IMR-90 (cell line): ENCODE measurements at regions not wholly inside any gene's neighbourhood (a gene's known extent, or its start where the extent isn't known, plus 50 kb on each side); places are given as distances from the start of the nearest gene placed in this dataset.

Experiments used
- ATAC-seq: fragments of 200-7000 bp; cut with Tn5 transposase; 2 replicates; pipeline ENCODE4 v1.9.1; 2020; ENCODE audit warnings: low read depth, mild to moderate bottlenecking, moderate library complexity
- BruUV-seq: library from RNA; stranded (reverse); fragments of 400-500 nt; replicated peaks from 2 replicates; lab custom pipeline; 2021; lab: Mats Ljungman, UMichigan
- CTCF ChIA-PET: fragments of 300-600 bp; formaldehyde crosslinking; extraction: SDS; loops from one replicate; lab custom pipeline; 2021; ENCODE audit warnings: antibody characterized with exemption; lab: Yijun Ruan, JAX
- POLR2A ChIA-PET: fragments of 300-600 bp; sonication (Branson Sonifier 250); formaldehyde crosslinking; loops from one replicate; lab custom pipeline; 2022; ENCODE audit warnings: antibody characterized with exemption; ENCODE audit not compliant: unreplicated experiment; lab: Charles Lee
- DNase-seq: peaks from one replicate; pipeline ENCODE4 v3.0.0; 2013
- H2AFZ ChIP-seq: replicated peaks from 2 replicates; pipeline ENCODE3; 2013; ENCODE audit warnings: low read length, mild to moderate bottlenecking; ENCODE audit not compliant: poor library complexity
- H2AK5ac ChIP-seq: 2 replicates; pipeline ENCODE4 v1.6.1; 2013; ENCODE audit warnings: low read depth, low read length, inconsistent platforms
- H2AK9ac ChIP-seq: replicated peaks from 2 replicates; pipeline ENCODE3; 2013; ENCODE audit warnings: mild to moderate bottlenecking, low read depth, low read length, moderate library complexity; ENCODE audit not compliant: poor library complexity
- H2BK120ac ChIP-seq: 2 replicates; pipeline ENCODE4 v1.6.1; 2013; ENCODE audit warnings: low read depth, low read length, inconsistent platforms
- H2BK15ac ChIP-seq: 3 replicates; pipeline ENCODE4 v1.6.1; 2013; ENCODE audit warnings: low read depth, low read length, inconsistent platforms
- H2BK20ac ChIP-seq: 2 replicates; pipeline ENCODE4 v1.6.1; 2013; ENCODE audit warnings: low read depth, mild to moderate bottlenecking, inconsistent platforms, low read length, moderate library complexity
- H2BK5ac ChIP-seq: 2 replicates; pipeline ENCODE4 v1.6.1; 2013; ENCODE audit warnings: mild to moderate bottlenecking, low read depth, low read length, inconsistent platforms; ENCODE audit not compliant: poor library complexity, severe bottlenecking
- H3K14ac ChIP-seq: replicated peaks from 2 replicates; pipeline ENCODE4 v1.6.1; 2013; ENCODE audit warnings: low read depth, low read length, inconsistent platforms
- H3K18ac ChIP-seq: 2 replicates; pipeline ENCODE4 v1.6.1; 2013; ENCODE audit warnings: low read depth, low read length, control low read depth
- H3K23ac ChIP-seq: 2 replicates; pipeline ENCODE4 v1.6.1; 2013; ENCODE audit warnings: low read depth, low read length, inconsistent platforms
- H3K27ac ChIP-seq: 2 replicates; pipeline ENCODE4 v1.5.1; 2013; ENCODE audit warnings: mild to moderate bottlenecking, control low read depth, low read length; ENCODE audit not compliant: insufficient read depth
- H3K27me3 ChIP-seq: 2 replicates; pipeline ENCODE4 v1.6.1; 2013; ENCODE audit warnings: low read length; ENCODE audit not compliant: control insufficient read depth, insufficient read depth
- H3K36me3 ChIP-seq: 2 replicates; pipeline ENCODE4 v1.6.1; 2013; ENCODE audit warnings: low read length, mixed read lengths; ENCODE audit not compliant: control insufficient read depth, insufficient read depth
- H3K4ac ChIP-seq: 2 replicates; pipeline ENCODE4 v1.6.1; 2013; ENCODE audit warnings: low read depth, low read length, inconsistent platforms
- H3K4me1 ChIP-seq: 2 replicates; pipeline ENCODE4 v1.6.1; 2013; ENCODE audit warnings: low read length, mixed read lengths; ENCODE audit not compliant: control insufficient read depth, insufficient read depth
- H3K4me2 ChIP-seq: 2 replicates; pipeline ENCODE4 v1.6.1; 2013; ENCODE audit warnings: low read depth, mild to moderate bottlenecking, control low read depth, low read length, moderate library complexity
- H3K4me3 ChIP-seq: 2 replicates; pipeline ENCODE4 v1.5.1; 2013; ENCODE audit warnings: low read depth, mild to moderate bottlenecking, control low read depth, low read length, moderate library complexity; ENCODE audit not compliant: insufficient read depth
- H3K56ac ChIP-seq: 2 replicates; pipeline ENCODE4 v1.6.1; 2013; ENCODE audit warnings: low read length, inconsistent platforms; ENCODE audit not compliant: insufficient read depth; ENCODE audit errors: extremely low read depth
- H3K79me1 ChIP-seq, 2 experiments: 2 replicates each; pipeline ENCODE4 v1.6.1; 2013; ENCODE audit warnings: low read length in 2 of 2, inconsistent platforms in 1 of 2, low read depth in 1 of 2
- H3K9ac ChIP-seq: 2 replicates; pipeline ENCODE4 v1.6.1; 2013; ENCODE audit warnings: low read depth, low read length, control low read depth
- H3K9me1 ChIP-seq: 2 replicates; pipeline ENCODE4 v1.6.1; 2013; ENCODE audit warnings: low read length, inconsistent platforms; ENCODE audit not compliant: insufficient read depth
- H3K9me3 ChIP-seq: 2 replicates; pipeline ENCODE4 v1.6.1; 2013; ENCODE audit warnings: low read length; ENCODE audit not compliant: control insufficient read depth, insufficient read depth
- H4K20me1 ChIP-seq: 2 replicates; pipeline ENCODE4 v1.6.1; 2013; ENCODE audit warnings: low read length, inconsistent platforms; ENCODE audit not compliant: insufficient read depth
- H4K5ac ChIP-seq: 2 replicates; pipeline ENCODE4 v1.6.1; 2013; ENCODE audit warnings: mild to moderate bottlenecking, low read depth, low read length, control low read depth
- H4K8ac ChIP-seq, 2 experiments: 2 replicates each; pipeline ENCODE4 v1.6.1; 2013; ENCODE audit warnings: low read depth in 2 of 2, low read length in 2 of 2, control low read depth in 1 of 2, inconsistent platforms in 1 of 2
- H4K91ac ChIP-seq: 2 replicates; pipeline ENCODE4 v1.6.1; 2013; ENCODE audit warnings: low read depth, low read length, inconsistent platforms; ENCODE audit not compliant: insufficient read depth
- BHLHE40 ChIP-seq: fragments of 150-350 bp; IDR thresholded peaks from 2 replicates; pipeline ENCODE4 v1.6.1; 2016; ENCODE audit warnings: mild to moderate bottlenecking, low read depth, low read length
- CEBPB ChIP-seq: IDR thresholded peaks from 2 replicates; pipeline ENCODE4 v1.6.1; 2012; ENCODE audit warnings: low read depth, low read length, improper control_type of control experiment
- CTCF ChIP-seq: conservative IDR thresholded peaks from 2 replicates; pipeline ENCODE4 v1.5.1; 2012; ENCODE audit warnings: mild to moderate bottlenecking, low read depth, low read length, improper control_type of control experiment
- FOS ChIP-seq: fragments of 150-350 bp; IDR thresholded peaks from 2 replicates; pipeline ENCODE4 v1.6.1; 2016; ENCODE audit warnings: low read depth, low read length
- MAFK ChIP-seq: IDR thresholded peaks from 2 replicates; pipeline ENCODE4 v1.6.1; 2012; ENCODE audit warnings: low read depth, low read length, improper control_type of control experiment
- MAZ ChIP-seq: IDR thresholded peaks from 2 replicates; pipeline ENCODE4 v1.6.1; 2012; ENCODE audit warnings: low read depth, mild to moderate bottlenecking, low read length, improper control_type of control experiment, moderate library complexity, borderline replicate concordance
- MXI1 ChIP-seq: IDR thresholded peaks from 2 replicates; pipeline ENCODE4 v1.6.1; 2012; ENCODE audit warnings: low read depth, mild to moderate bottlenecking, low read length, moderate library complexity, borderline replicate concordance
- NFE2L2 ChIP-seq: fragments of 150-350 bp; IDR thresholded peaks from 2 replicates; pipeline ENCODE4 v1.6.1; 2016; ENCODE audit warnings: low read depth, mild to moderate bottlenecking, low read length
- POLR2A ChIP-seq: IDR thresholded peaks from 2 replicates; pipeline ENCODE4 v1.6.1; 2012; ENCODE audit warnings: mild to moderate bottlenecking, low read depth, low read length
- RAD21 ChIP-seq: IDR thresholded peaks from 2 replicates; pipeline ENCODE4 v1.6.1; 2012; ENCODE audit warnings: low read length, improper control_type of control experiment
- RCOR1 ChIP-seq: IDR thresholded peaks from 2 replicates; pipeline ENCODE4 v1.6.1; 2012; ENCODE audit warnings: mild to moderate bottlenecking, low read length, improper control_type of control experiment; ENCODE audit not compliant: insufficient replicate concordance
- RFX5 ChIP-seq: IDR thresholded peaks from 2 replicates; pipeline ENCODE4 v1.8.0; 2012; ENCODE audit warnings: low read depth, mild to moderate bottlenecking, low read length, moderate library complexity
- SMC3 ChIP-seq: fragments of 150-350 bp; IDR thresholded peaks from 2 replicates; pipeline ENCODE4 v1.6.1; 2016; ENCODE audit warnings: low read depth, mild to moderate bottlenecking, antibody characterized with exemption, low read length, moderate library complexity
- WGBS, 2 experiments: methylation state at CpG; one replicate each; pipeline versions ENCODE4 v1.1.5 to v1.1.7; 2013; ENCODE audit warnings: missing lambda C conversion rate in 2 of 2; ENCODE audit not compliant: insufficient read length in 1 of 2; ENCODE audit errors: extremely low coverage in 2 of 2; 5-methylcytosine and 5-hydroxymethylcytosine counted together
- dilution Hi-C: fragments of 300-500 bp; cut with HindIII; formaldehyde crosslinking; loops from one replicate; pipeline ENCODE4 v1.14.3; 2018; ENCODE audit warnings: low sequenced_read_pairs; ENCODE audit not compliant: unreplicated experiment
- in situ Hi-C: fragments of 300-500 bp; cut with MboI; formaldehyde crosslinking; loops from 3 replicates; pipeline ENCODE4 v1.14.3; 2019; ENCODE audit warnings: low sequenced_read_pairs, inconsistent platforms, mixed read lengths
- intact Hi-C: fragments of 100-400 bp; cut with micrococcal nuclease; formaldehyde crosslinking; loops from 2 replicates; pipeline ENCODE4 v1.10.0; 2022
- TF ChIP-seq, protein P1 (sequence below): fragments of 150-350 bp; IDR thresholded peaks from 2 replicates; pipeline ENCODE4 v1.6.1; 2016; ENCODE audit warnings: low read depth, mild to moderate bottlenecking, low read length, moderate library complexity, borderline replicate concordance
- TF ChIP-seq, protein P2 (sequence below): fragments of 150-350 bp; IDR thresholded peaks from 2 replicates; pipeline ENCODE4 v1.6.1; 2017; ENCODE audit warnings: mild to moderate bottlenecking, antibody characterized with exemption, low read length, low read depth

DNA sequence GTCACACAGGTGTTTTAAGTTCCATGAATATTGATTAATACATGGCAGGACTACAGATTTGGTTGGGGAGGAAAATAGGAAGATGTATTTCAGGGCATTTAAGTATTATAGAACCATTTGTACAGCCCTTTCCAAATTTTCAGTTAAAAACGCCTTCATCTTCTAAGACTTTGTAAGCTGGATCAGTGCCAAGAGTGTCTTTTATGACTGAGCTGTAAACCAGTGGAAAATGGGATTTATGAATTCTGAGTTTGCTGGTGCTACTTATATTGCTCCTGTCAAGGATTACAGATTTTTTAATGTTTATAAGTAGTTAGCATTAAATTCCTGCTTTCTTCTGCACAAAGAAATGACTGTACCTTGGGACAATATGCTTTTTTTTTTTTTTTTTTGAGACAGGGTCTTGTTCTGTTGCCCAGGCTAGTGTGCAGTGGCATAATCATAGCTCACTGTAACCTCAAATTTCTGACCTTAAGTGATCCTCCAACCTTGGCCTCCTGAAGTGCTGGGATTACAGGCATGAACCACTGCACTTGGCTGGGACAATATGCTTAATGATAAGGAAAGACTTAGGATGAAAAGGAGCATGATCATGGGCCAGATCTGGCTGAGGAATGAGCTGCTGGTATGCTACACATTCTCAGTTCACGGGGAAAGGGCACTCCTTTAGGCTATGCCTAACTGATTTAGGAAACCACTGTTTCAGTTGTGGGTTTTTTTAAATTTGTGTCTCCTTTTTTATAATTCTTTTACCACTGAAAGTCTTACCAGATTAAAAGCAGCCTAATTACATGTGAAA lies 113.6 kb upstream of the MTNR1B start:
- Histone ChIP-seq H4K8ac (no peak overlapping the region), H3K27me3 (no peaks in the 10 kb centered on the region; the same call in 1 of the 2 replicates), H2AK5ac (no peak overlapping the region)

More for the DNA sequence above, 113.6 kb upstream of the MTNR1B start:
- DNase-seq: no peak
- BruUV-seq: no TSS peak
- Histone ChIP-seq H3K23ac (no peak overlapping the region), H3K79me1 (no peaks in the 10 kb centered on the region), H2AK9ac (no peak overlapping the region), H3K4ac (no peak overlapping the region), H3K56ac (no peak overlapping the region), H4K20me1 (no peaks in the 10 kb centered on the region), H3K4me3 (no peak overlapping the region), H2BK15ac (no peak overlapping the region), H3K9ac (no peak overlapping the region), H3K18ac (no peak overlapping the region), H2BK20ac (no peak overlapping the region), H2BK120ac (no peak overlapping the region), H3K9me1 (no peaks in the 10 kb centered on the region), H3K36me3 (no peaks in the 10 kb centered on the region), H2AFZ (no peak overlapping the region), H3K4me1 (no peaks in the 10 kb centered on the region), H3K27ac (no peak overlapping the region), H2BK5ac (no peak overlapping the region), H3K14ac (no peak overlapping the region), H3K4me2 (no peak overlapping the region), H3K9me3 (no peaks in the 10 kb centered on the region), H4K5ac (no peak overlapping the region), H4K91ac (no peak overlapping the region)
- WGBS, 2 experiments: no CpG with 5 or more reads among the region's 2 CpGs
- ChIA-PET CTCF (no interaction called here), POLR2A (no interaction called here)
- TF ChIP-seq POLR2A (no peak), MAFK (no peak), BHLHE40 (no peak), SMC3 (no peak), RAD21 (no peak), CEBPB (no peak), FOS (no peak), RCOR1 (no peak), MAZ (no peak), RFX5 (no peak), CTCF (no peak), MXI1 (no peak), NFE2L2 (no peak)
- TF ChIP-seq, protein P1, sequence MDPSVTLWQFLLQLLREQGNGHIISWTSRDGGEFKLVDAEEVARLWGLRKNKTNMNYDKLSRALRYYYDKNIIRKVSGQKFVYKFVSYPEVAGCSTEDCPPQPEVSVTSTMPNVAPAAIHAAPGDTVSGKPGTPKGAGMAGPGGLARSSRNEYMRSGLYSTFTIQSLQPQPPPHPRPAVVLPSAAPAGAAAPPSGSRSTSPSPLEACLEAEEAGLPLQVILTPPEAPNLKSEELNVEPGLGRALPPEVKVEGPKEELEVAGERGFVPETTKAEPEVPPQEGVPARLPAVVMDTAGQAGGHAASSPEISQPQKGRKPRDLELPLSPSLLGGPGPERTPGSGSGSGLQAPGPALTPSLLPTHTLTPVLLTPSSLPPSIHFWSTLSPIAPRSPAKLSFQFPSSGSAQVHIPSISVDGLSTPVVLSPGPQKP: no peak
- TF ChIP-seq, protein P2, sequence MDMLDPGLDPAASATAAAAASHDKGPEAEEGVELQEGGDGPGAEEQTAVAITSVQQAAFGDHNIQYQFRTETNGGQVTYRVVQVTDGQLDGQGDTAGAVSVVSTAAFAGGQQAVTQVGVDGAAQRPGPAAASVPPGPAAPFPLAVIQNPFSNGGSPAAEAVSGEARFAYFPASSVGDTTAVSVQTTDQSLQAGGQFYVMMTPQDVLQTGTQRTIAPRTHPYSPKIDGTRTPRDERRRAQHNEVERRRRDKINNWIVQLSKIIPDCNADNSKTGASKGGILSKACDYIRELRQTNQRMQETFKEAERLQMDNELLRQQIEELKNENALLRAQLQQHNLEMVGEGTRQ: no peak
- in situ Hi-C loops (no loop called here), dilution Hi-C loops (no loop called here), intact Hi-C loops (no loop called here)
- no peak for ATAC-seq
